ENCODE measurements at regions not wholly inside any gene's neighbourhood (a gene's known extent, or its start where the extent isn't known, plus 50 kb on each side); places are given as distances from the start of the nearest gene placed in this dataset.

DNA sequence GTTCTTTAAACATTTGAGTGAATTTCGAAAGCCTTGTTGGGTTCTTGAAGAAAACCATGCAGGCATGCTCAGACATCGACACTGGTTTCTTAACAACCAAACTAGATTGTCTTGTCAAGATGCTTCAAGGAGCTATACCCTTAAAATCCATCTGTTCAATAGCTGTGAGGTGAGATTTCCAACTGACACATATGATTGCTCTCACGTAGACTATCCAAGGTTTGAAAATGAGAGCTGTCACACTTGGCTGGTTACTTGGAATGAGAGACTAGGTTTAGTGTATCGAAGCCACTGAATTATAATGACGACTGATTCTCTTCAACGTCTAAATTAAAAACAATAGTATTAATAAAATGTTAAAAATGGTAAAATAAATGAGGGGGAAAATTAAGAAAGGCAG, 2725.5 kb downstream of the ARAP2 start:
- 88 to 91% (median 90%) methylated on average over 6 of the region's 6 CpGs for WGBS, 3 donors
- no peak for FAIRE-seq
- Histone ChIP-seq H3K36me3 (ENCODE audit: control insufficient read depth in 3 of 3, insufficient read depth in 2 of 3, low read depth in 1 of 3, low read length in 3 of 3) (no peaks in the 10 kb centered on the region), H3K4me1 (ENCODE audit: control insufficient read depth in 3 of 3, insufficient read depth in 2 of 3, low read depth in 1 of 3, low read length in 2 of 3) (no peaks in the 10 kb centered on the region), H3K27me3 (ENCODE audit: control insufficient read depth in 3 of 3, insufficient read depth in 3 of 3, low read length in 3 of 3) (no peaks in the 10 kb centered on the region), H3K4me3 (ENCODE audit: low read depth in 1 of 3, low read length in 3 of 3) (no peak overlapping the region), H3K27ac (ENCODE audit: low read depth in 1 of 3, low read length in 2 of 3) (no peak overlapping the region), H3K9me3 (ENCODE audit: control insufficient read depth in 2 of 2, insufficient read depth in 1 of 2, low read depth in 1 of 2, low read length in 1 of 2) (peaks cover 0 to 10% of the 10 kb centered on the region in 2 donors)
- no peak for DNase-seq

GRCh38 chr4:33532821-33533220, 2711.5 kb downstream of the ARAP2 start:
- H3K4me3 ChIP-seq (ENCODE audit: low read depth in 1 of 3, low read length in 3 of 3) = no peak overlapping the region
- WGBS, 3 donors = 73 to 82% (median 76%) methylated on average over 2 of the region's 2 CpGs
- FAIRE-seq (no peak), DNase-seq (no peak)
- H3K27me3 ChIP-seq (ENCODE audit: control insufficient read depth in 3 of 3, insufficient read depth in 3 of 3, low read length in 3 of 3) = no peaks in the 10 kb centered on the region
- no peak overlapping the region for H3K27ac ChIP-seq (ENCODE audit: low read depth in 1 of 3, low read length in 2 of 3)
- no peaks in the 10 kb centered on the region for H3K4me1 ChIP-seq (ENCODE audit: control insufficient read depth in 3 of 3, insufficient read depth in 2 of 3, low read depth in 1 of 3, low read length in 2 of 3)
- no peaks in the 10 kb centered on the region for H3K36me3 ChIP-seq (ENCODE audit: control insufficient read depth in 3 of 3, insufficient read depth in 2 of 3, low read depth in 1 of 3, low read length in 3 of 3)
- H3K9me3 ChIP-seq (ENCODE audit: control insufficient read depth in 2 of 2, insufficient read depth in 1 of 2, low read depth in 1 of 2, low read length in 1 of 2) = no peaks in the 10 kb centered on the region

DNA sequence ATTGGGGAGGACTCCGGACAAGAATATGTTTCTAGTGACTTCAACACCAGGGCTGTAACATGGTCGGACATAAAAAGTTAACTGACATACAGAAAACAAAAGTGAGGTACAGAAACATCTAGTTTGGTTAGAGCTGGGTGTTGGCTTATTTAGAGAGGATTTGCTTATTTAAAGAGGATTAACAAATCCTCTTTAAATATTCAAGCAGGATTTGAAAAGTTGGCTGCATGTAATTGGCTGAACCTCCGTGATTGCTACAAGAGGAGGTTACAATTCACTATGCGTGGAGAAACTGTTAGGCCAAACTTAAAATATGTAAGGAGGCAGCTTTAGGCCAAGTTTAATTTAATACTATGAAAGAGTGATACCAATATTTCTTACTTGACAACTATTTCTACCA, 2707.4 kb downstream of the ARAP2 start:
- Histone ChIP-seq H3K27me3 (ENCODE audit: control insufficient read depth in 3 of 3, insufficient read depth in 3 of 3, low read length in 3 of 3) (no peaks in the 10 kb centered on the region), H3K36me3 (ENCODE audit: control insufficient read depth in 3 of 3, insufficient read depth in 2 of 3, low read depth in 1 of 3, low read length in 3 of 3) (no peaks in the 10 kb centered on the region), H3K27ac (ENCODE audit: low read depth in 1 of 3, low read length in 2 of 3) (no peak overlapping the region), H3K9me3 (ENCODE audit: control insufficient read depth in 2 of 2, insufficient read depth in 1 of 2, low read depth in 1 of 2, low read length in 1 of 2) (no peaks in the 10 kb centered on the region), H3K4me1 (ENCODE audit: control insufficient read depth in 3 of 3, insufficient read depth in 2 of 3, low read depth in 1 of 3, low read length in 2 of 3) (no peaks in the 10 kb centered on the region), H3K4me3 (ENCODE audit: low read depth in 1 of 3, low read length in 3 of 3) (no peak overlapping the region)
- FAIRE-seq (no peak), DNase-seq (no peak)
- WGBS, 3 donors = 82 to 92% (median 86%) methylated on average over 4 of the region's 4 CpGs

DNA sequence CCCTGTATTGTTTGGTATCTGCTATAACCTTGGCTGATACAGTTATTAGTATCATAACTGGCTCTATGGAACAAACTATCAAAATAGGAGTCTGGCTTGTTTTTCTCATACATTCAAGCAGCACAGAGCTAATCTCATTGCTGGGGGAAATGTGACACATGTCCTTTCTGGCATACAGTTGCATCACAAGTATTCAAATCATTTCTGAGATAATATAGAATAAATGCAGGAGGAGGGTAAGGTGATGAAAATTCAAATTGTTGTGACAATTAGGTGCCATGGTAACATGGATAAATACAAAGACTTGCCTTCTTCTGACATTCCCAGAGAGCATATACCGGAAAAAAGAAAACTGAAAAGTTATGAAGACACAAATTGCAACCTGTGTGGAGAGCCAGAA, 2706.8 kb downstream of the ARAP2 start:
- 63 to 82% (median 79%) methylated on average over 1 of the region's 1 CpG for WGBS, 3 donors
- H3K9me3 ChIP-seq (ENCODE audit: control insufficient read depth in 2 of 2, insufficient read depth in 1 of 2, low read depth in 1 of 2, low read length in 1 of 2) = no peaks in the 10 kb centered on the region

DNA sequence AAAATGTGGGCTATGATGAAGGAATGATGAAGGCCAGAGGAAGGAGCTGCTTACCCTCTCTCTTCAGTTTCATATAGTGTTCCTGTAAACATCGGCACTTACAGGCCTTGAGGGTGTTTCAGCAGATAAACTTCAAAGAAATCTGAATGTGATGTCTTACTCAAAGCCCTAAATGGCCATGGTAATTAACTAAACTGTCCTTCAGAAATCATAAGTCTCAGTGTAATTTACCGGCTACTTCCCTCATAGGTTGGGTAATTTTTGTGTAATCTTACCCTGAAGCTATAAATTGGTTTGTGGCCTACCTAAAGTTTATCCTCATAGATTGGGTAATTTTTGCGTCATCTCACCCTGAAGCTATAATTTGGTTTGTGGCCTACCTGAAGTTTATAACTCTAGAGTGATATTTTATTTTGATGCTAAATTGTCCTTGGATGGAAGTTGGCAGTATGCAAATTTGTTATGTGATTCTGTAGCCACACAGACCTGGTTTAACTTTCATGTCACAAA, 2700.3 kb downstream of the ARAP2 start:
- FAIRE-seq = no peak
- no peak for DNase-seq
- H3K36me3 ChIP-seq (ENCODE audit: control insufficient read depth in 3 of 3, insufficient read depth in 2 of 3, low read depth in 1 of 3, low read length in 3 of 3) = no peaks in the 10 kb centered on the region
- no peaks in the 10 kb centered on the region for H3K4me1 ChIP-seq (ENCODE audit: control insufficient read depth in 3 of 3, insufficient read depth in 2 of 3, low read depth in 1 of 3, low read length in 2 of 3)
- no peak overlapping the region for H3K4me3 ChIP-seq (ENCODE audit: low read depth in 1 of 3, low read length in 3 of 3)
- H3K9me3 ChIP-seq (ENCODE audit: control insufficient read depth in 2 of 2, insufficient read depth in 1 of 2, low read depth in 1 of 2, low read length in 1 of 2) = peaks cover 0 to 4% of the 10 kb centered on the region in 2 donors
- no peak overlapping the region for H3K27ac ChIP-seq (ENCODE audit: low read depth in 1 of 3, low read length in 2 of 3)
- no peaks in the 10 kb centered on the region for H3K27me3 ChIP-seq (ENCODE audit: control insufficient read depth in 3 of 3, insufficient read depth in 3 of 3, low read length in 3 of 3)
- 89 to 93% (median 91%) methylated on average over 3 of the region's 3 CpGs for WGBS, 3 donors

More for the DNA sequence above, 2706.8 kb downstream of the ARAP2 start:
- H3K4me1 ChIP-seq (ENCODE audit: control insufficient read depth in 3 of 3, insufficient read depth in 2 of 3, low read depth in 1 of 3, low read length in 2 of 3) = no peaks in the 10 kb centered on the region
- FAIRE-seq (no peak), DNase-seq (no peak)
- H3K27me3 ChIP-seq (ENCODE audit: control insufficient read depth in 3 of 3, insufficient read depth in 3 of 3, low read length in 3 of 3) = no peaks in the 10 kb centered on the region
- H3K36me3 ChIP-seq (ENCODE audit: control insufficient read depth in 3 of 3, insufficient read depth in 2 of 3, low read depth in 1 of 3, low read length in 3 of 3) = no peaks in the 10 kb centered on the region
- no peak overlapping the region for H3K27ac ChIP-seq (ENCODE audit: low read depth in 1 of 3, low read length in 2 of 3)
- no peak overlapping the region for H3K4me3 ChIP-seq (ENCODE audit: low read depth in 1 of 3, low read length in 3 of 3)

GRCh38 chr4:33551244-33551643, 2693.1 kb downstream of the ARAP2 start:
- Histone ChIP-seq H3K36me3 (ENCODE audit: control insufficient read depth in 3 of 3, insufficient read depth in 2 of 3, low read depth in 1 of 3, low read length in 3 of 3) (no peaks in the 10 kb centered on the region), H3K4me3 (ENCODE audit: low read depth in 1 of 3, low read length in 3 of 3) (no peak overlapping the region), H3K4me1 (ENCODE audit: control insufficient read depth in 3 of 3, insufficient read depth in 2 of 3, low read depth in 1 of 3, low read length in 2 of 3) (no peaks in the 10 kb centered on the region), H3K27me3 (ENCODE audit: control insufficient read depth in 3 of 3, insufficient read depth in 3 of 3, low read length in 3 of 3) (no peaks in the 10 kb centered on the region), H3K27ac (ENCODE audit: low read depth in 1 of 3, low read length in 2 of 3) (no peak overlapping the region), H3K9me3 (ENCODE audit: control insufficient read depth in 2 of 2, insufficient read depth in 1 of 2, low read depth in 1 of 2, low read length in 1 of 2) (no peaks in the 10 kb centered on the region)
- no peak for DNase-seq
- no peak for FAIRE-seq
- 61 to 72% (median 62%) methylated on average over 3 of the region's 3 CpGs for WGBS, 3 donors

DNA sequence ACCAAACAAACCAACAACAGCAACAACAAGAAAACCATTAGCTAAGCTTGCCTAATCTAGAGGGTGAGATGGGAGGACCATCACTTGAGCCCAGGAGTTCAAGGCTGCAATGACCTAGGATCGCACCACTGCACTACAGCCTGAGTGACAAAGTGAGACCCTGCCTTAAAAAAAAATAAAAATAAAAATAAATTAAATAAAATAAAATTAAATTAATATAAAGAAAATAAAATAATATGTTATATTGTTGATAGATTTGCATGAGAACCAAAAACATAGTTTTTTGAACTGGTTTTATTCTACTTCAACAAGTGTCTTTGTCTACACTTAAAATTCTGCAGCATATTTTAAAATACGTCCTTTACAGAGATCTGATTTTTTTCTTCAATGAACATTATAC, 2683.1 kb downstream of the ARAP2 start:
- FAIRE-seq (peak; percentile 65), DNase-seq (no peak)
- Histone ChIP-seq H3K36me3 (ENCODE audit: control insufficient read depth in 3 of 3, insufficient read depth in 2 of 3, low read depth in 1 of 3, low read length in 3 of 3) (no peaks in the 10 kb centered on the region), H3K9me3 (ENCODE audit: control insufficient read depth in 2 of 2, insufficient read depth in 1 of 2, low read depth in 1 of 2, low read length in 1 of 2) (no peaks in the 10 kb centered on the region), H3K4me1 (ENCODE audit: control insufficient read depth in 3 of 3, insufficient read depth in 2 of 3, low read depth in 1 of 3, low read length in 2 of 3) (no peaks in the 10 kb centered on the region), H3K27me3 (ENCODE audit: control insufficient read depth in 3 of 3, insufficient read depth in 3 of 3, low read length in 3 of 3) (no peaks in the 10 kb centered on the region), H3K4me3 (ENCODE audit: low read depth in 1 of 3, low read length in 3 of 3) (no peak overlapping the region), H3K27ac (ENCODE audit: low read depth in 1 of 3, low read length in 2 of 3) (no peak overlapping the region)
- WGBS, 3 donors = 58 to 87% (median 78%) methylated on average over 2 of the region's 2 CpGs

DNA sequence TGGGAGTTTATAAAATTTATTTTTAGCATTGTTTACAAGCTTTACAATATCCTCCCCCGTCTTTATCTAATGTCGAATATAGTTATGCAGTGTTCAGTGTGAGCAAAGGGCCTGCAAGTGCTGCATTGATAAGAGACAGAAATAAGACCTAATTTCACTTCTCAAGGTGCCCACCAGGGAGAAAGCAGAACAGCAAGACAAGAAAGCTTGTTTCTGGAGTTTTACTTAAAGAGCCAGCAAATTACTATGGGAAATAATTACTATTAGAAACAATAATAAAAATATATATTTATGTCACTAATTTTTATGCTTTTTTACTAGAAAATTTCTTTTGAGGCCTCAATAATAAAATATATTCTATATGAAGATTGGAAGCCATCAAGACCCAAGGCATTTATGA, 2677.7 kb downstream of the ARAP2 start:
- Histone ChIP-seq H3K9me3 (ENCODE audit: control insufficient read depth in 2 of 2, insufficient read depth in 1 of 2, low read depth in 1 of 2, low read length in 1 of 2) (no peaks in the 10 kb centered on the region), H3K4me1 (ENCODE audit: control insufficient read depth in 3 of 3, insufficient read depth in 2 of 3, low read depth in 1 of 3, low read length in 2 of 3) (no peaks in the 10 kb centered on the region), H3K27me3 (ENCODE audit: control insufficient read depth in 3 of 3, insufficient read depth in 3 of 3, low read length in 3 of 3) (no peaks in the 10 kb centered on the region), H3K27ac (ENCODE audit: low read depth in 1 of 3, low read length in 2 of 3) (no peak overlapping the region), H3K4me3 (ENCODE audit: low read depth in 1 of 3, low read length in 3 of 3) (no peak overlapping the region), H3K36me3 (ENCODE audit: control insufficient read depth in 3 of 3, insufficient read depth in 2 of 3, low read depth in 1 of 3, low read length in 3 of 3) (no peaks in the 10 kb centered on the region)
- no peak for DNase-seq
- WGBS, 3 donors = 57 to 83% (median 77%) methylated on average over 2 of the region's 2 CpGs
- no peak for FAIRE-seq

- DNase-seq (peak; percentile 60 to 84), FAIRE-seq (no peak)
- no peaks in the 10 kb centered on the region for H3K4me1 ChIP-seq (ENCODE audit: control insufficient read depth in 3 of 3, insufficient read depth in 2 of 3, low read depth in 1 of 3, low read length in 2 of 3)
- H3K4me3 ChIP-seq (ENCODE audit: low read depth in 1 of 3, low read length in 3 of 3) = no peak overlapping the region
- H3K27me3 ChIP-seq (ENCODE audit: control insufficient read depth in 3 of 3, insufficient read depth in 3 of 3, low read length in 3 of 3) = no peaks in the 10 kb centered on the region
- H3K9me3 ChIP-seq (ENCODE audit: control insufficient read depth in 2 of 2, insufficient read depth in 1 of 2, low read depth in 1 of 2, low read length in 1 of 2) = peaks cover 0 to 7% of the 10 kb centered on the region in 2 donors
- peak overlapping the region in 1 of 3 donors; percentile 42 for H3K27ac ChIP-seq (ENCODE audit: low read depth in 1 of 3, low read length in 2 of 3)
- 21 to 67% (median 31%) methylated on average over 6 of the region's 6 CpGs for WGBS, 3 donors
- no peaks in the 10 kb centered on the region for H3K36me3 ChIP-seq (ENCODE audit: control insufficient read depth in 3 of 3, insufficient read depth in 2 of 3, low read depth in 1 of 3, low read length in 3 of 3)
Measured at GRCh38 chr4:33577791-33578190, 2666.5 kb downstream of the ARAP2 start.

All from small intestine (tissue), 7 donors.